ENCODE measurements at regions not wholly inside any gene's neighbourhood (a gene's known extent, or its start where the extent isn't known, plus 50 kb on each side); places are given as distances from the start of the nearest gene placed in this dataset.

DNA sequence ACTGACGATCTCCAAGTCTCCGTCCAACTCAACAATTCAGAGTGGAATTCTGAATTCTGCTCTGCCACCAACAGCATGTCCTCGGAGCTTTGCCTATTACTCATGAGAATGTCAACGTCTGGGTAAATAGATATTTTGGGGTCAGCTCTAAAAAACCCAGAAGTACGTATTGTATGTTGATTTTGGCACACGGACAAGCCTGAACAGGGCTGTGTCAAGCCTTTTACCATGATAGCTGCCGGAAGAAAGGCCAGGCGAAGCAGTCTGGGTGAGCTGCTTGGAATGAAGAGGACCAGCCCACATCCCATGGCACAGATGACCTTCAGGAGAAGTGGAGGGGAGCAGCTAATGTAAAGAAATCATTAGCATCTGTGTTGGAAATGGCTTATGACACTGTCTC lies 88.0 kb upstream of the JAG1 start:
- TF ChIP-seq, protein P1, sequence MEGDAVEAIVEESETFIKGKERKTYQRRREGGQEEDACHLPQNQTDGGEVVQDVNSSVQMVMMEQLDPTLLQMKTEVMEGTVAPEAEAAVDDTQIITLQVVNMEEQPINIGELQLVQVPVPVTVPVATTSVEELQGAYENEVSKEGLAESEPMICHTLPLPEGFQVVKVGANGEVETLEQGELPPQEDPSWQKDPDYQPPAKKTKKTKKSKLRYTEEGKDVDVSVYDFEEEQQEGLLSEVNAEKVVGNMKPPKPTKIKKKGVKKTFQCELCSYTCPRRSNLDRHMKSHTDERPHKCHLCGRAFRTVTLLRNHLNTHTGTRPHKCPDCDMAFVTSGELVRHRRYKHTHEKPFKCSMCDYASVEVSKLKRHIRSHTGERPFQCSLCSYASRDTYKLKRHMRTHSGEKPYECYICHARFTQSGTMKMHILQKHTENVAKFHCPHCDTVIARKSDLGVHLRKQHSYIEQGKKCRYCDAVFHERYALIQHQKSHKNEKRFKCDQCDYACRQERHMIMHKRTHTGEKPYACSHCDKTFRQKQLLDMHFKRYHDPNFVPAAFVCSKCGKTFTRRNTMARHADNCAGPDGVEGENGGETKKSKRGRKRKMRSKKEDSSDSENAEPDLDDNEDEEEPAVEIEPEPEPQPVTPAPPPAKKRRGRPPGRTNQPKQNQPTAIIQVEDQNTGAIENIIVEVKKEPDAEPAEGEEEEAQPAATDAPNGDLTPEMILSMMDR (IDR thresholded peaks at IDR 0.05), result no peak
- intact Hi-C loops (cut with DNase I; ENCODE audit: low total_unique reads), result no loop called here
- DNase-seq (ENCODE audit: low spot score in 2 of 2), result no peak
- no peak overlapping the region for H3K4me3 ChIP-seq (ENCODE audit: low read depth, poor library complexity, severe bottlenecking)
- 85 to 86% methylated on average over 8 of the region's 8 CpGs for WGBS, 2 donors

DNA sequence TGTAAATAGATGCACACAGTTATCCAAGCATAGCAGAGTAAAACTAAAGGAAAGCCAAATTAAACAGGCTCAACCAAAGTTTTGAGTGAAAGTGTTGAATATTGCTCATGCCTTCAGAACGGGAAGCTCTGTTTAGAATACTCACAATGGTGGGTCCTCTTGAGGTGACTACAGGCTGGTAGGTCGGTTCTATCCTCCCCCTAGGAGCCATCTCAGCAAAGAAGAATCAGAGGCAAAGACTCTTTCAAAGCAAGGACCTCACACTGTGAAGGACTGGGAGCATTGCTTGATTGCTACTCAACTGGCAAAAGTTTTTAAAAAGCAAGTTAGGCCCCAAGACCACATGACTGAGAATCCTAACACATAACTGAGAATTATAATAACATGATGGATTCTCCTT lies 88.4 kb upstream of the JAG1 start:
- no peak overlapping the region for H3K4me3 ChIP-seq (ENCODE audit: low read depth, poor library complexity, severe bottlenecking)
- no peak for DNase-seq (ENCODE audit: low spot score in 2 of 2)
- intact Hi-C loops (cut with DNase I; ENCODE audit: low total_unique reads), result no loop called here
- TF ChIP-seq, protein P1 (IDR thresholded peaks at IDR 0.05), result no peak
- no peak for TF ChIP-seq POLR2A (IDR thresholded peaks at IDR 0.05)
- 74 to 89% methylated on average over 2 of the region's 2 CpGs for WGBS, 2 donors

DNA sequence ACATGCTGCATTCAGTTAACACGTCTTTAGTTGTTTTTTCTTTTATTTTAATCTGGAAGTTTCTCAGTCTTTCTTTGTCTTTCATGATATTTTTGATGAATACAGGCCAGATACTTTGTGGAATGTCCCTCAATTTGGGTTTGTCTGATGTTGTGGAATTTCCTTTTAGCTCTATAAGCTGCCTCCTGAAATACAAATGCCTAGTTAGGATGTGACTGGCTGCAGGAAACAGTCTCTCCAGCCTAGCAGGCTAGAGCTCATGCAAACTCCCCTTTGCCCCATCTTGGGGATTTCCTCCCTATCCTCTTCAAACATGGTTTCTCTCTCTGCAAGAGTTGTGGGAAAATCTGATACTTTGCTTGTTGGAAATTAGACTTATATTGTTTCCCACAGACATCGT lies 89.3 kb upstream of the JAG1 start:
- 65 to 78% methylated on average over 2 of the region's 2 CpGs for WGBS, 2 donors
- no peak overlapping the region for H3K4me3 ChIP-seq (ENCODE audit: low read depth, poor library complexity, severe bottlenecking)
- intact Hi-C loops (cut with DNase I; ENCODE audit: low total_unique reads), result no loop called here
- no peak for DNase-seq (ENCODE audit: low spot score in 2 of 2)
- no peak for TF ChIP-seq POLR2A (IDR thresholded peaks at IDR 0.05)
- TF ChIP-seq, protein P1 (IDR thresholded peaks at IDR 0.05), result no peak

DNA sequence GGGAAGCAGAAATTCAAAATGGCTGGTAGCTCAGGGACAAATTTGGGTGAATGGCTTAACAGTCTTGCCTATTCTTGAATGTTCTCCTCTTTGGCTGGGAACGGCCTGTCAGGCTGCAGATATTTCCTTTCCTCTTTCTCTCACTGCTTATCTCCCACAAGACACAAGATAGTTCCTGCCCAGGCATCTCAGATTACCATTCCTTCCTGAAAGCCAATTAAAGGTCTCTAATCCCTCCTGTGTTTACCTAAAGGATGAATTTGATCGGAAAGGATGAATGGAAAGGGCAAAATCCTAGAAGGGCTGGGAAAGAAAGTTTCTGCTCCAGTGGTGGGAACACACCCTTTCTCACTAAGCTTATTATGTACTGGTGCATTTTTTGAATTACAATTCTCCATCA lies 95.9 kb upstream of the JAG1 start:
- intact Hi-C loops (cut with DNase I; ENCODE audit: low total_unique reads), result no loop called here
- DNase-seq (ENCODE audit: low spot score in 2 of 2), result no peak
- whole genome bisulfite sequencing, 2 donors, result 66 to 69% methylated on average over 2 of the region's 2 CpGs
- TF ChIP-seq POLR2A (IDR thresholded peaks at IDR 0.05), result no peak
- TF ChIP-seq, protein P1 (IDR thresholded peaks at IDR 0.05), result no peak
- H3K4me3 ChIP-seq (ENCODE audit: low read depth, poor library complexity, severe bottlenecking), result no peak overlapping the region

DNA sequence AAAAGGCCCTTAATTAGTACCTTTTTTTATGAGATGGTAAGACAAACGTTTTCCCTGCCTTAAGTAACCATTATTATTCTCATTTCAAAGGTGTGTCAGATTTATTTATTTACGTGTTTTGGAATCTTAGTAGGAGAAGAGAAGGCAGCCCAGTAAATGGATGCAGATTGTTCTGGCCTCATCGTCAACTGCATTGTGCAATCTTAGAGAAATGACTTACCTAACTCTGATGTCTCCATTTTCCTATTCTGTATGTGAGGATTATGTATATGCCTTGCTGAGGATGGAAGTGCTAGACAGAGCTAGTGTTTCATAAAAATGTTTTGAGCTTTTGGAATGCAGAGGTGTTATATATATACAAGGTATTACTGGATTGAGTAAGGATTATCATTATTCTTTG lies 97.0 kb upstream of the JAG1 start:
- no peak for DNase-seq (ENCODE audit: low spot score in 2 of 2)
- WGBS, 2 donors, result 76 to 81% methylated on average over 3 of the region's 3 CpGs
- no peak overlapping the region for H3K4me3 ChIP-seq (ENCODE audit: low read depth, poor library complexity, severe bottlenecking)
- TF ChIP-seq, protein P1 (IDR thresholded peaks at IDR 0.05), result no peak
- no peak for TF ChIP-seq POLR2A (IDR thresholded peaks at IDR 0.05)
- intact Hi-C loops (cut with DNase I; ENCODE audit: low total_unique reads), result no loop called here

DNA sequence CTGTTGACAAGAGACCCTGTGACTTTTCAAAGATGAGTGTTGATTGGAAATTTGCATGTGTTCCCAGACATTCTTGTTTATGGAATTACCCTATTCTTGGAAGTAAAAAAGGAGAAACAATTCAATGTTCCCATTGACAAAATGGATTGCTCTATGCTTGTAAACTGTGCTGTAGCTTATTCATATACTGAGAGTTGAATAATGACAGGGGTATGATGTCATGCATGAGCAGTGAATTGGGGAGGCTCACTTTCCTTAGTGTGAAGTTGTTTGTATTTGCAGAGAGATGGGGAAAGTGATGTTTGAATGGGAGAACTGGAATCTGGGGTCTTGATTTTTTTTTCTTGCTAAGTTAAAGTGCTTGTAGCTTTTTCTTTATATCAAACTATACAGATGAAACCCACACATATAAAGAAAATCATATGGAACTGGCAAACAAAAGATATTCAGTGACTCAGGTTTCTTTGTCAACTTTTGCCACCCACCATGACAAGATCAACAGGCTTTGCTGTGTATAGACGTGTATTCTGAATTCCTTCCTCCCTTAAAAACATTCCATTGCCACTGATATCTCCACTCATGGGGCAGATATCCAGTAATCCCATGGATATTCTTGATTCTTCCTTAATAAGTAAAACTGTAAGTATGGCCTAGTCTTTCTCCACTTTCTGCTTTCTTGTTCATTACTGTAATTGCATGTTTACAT lies 97.8 kb upstream of the JAG1 start:
- 54 to 75% methylated on average over 1 of the region's 1 CpG for WGBS, 2 donors
- DNase-seq (ENCODE audit: low spot score in 2 of 2), result no peak
- intact Hi-C loops (cut with DNase I; ENCODE audit: low total_unique reads), result no loop called here
- no peak for TF ChIP-seq POLR2A (IDR thresholded peaks at IDR 0.05)
- TF ChIP-seq, protein P1 (IDR thresholded peaks at IDR 0.05), result no peak
- H3K4me3 ChIP-seq (ENCODE audit: low read depth, poor library complexity, severe bottlenecking), result no peak overlapping the region

All from lower leg skin (tissue), 4 donors.